ENCODE measurements at regions not wholly inside any gene's neighbourhood (a gene's known extent, or its start where the extent isn't known, plus 50 kb on each side); places are given as distances from the start of the nearest gene placed in this dataset.

- H3K4me3 ChIP-seq (ENCODE audit: insufficient read depth, low read length, poor library complexity, severe bottlenecking) = no peak overlapping the region
- no peaks in the 10 kb centered on the region for H3K9me2 ChIP-seq (replicated peaks; ENCODE audit: insufficient read depth, low read length)
- no peaks in the 10 kb centered on the region for H3K36me3 ChIP-seq (ENCODE audit: low read length)
- no peaks in the 10 kb centered on the region for H3K27me3 ChIP-seq (ENCODE audit: low read length)
- H3F3A ChIP-seq (ENCODE audit: insufficient read depth) = no peaks in the 10 kb centered on the region; the same call in 1 of the 2 replicates
- H3K27ac ChIP-seq (ENCODE audit: low read depth, low read length) = no peak overlapping the region
- H2AFZ ChIP-seq (ENCODE audit: low read depth, low read length, severe bottlenecking) = no peak overlapping the region
- H4K20me1 ChIP-seq (ENCODE audit: low read depth, low read length) = no peaks in the 10 kb centered on the region
- H3K9ac ChIP-seq (ENCODE audit: low read length) = no peak overlapping the region
- TF ChIP-seq, protein P1, sequence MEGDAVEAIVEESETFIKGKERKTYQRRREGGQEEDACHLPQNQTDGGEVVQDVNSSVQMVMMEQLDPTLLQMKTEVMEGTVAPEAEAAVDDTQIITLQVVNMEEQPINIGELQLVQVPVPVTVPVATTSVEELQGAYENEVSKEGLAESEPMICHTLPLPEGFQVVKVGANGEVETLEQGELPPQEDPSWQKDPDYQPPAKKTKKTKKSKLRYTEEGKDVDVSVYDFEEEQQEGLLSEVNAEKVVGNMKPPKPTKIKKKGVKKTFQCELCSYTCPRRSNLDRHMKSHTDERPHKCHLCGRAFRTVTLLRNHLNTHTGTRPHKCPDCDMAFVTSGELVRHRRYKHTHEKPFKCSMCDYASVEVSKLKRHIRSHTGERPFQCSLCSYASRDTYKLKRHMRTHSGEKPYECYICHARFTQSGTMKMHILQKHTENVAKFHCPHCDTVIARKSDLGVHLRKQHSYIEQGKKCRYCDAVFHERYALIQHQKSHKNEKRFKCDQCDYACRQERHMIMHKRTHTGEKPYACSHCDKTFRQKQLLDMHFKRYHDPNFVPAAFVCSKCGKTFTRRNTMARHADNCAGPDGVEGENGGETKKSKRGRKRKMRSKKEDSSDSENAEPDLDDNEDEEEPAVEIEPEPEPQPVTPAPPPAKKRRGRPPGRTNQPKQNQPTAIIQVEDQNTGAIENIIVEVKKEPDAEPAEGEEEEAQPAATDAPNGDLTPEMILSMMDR (IDR thresholded peaks at IDR 0.05; ENCODE audit: insufficient read depth, low read length, poor library complexity, severe bottlenecking) = no peak
- no peak for TF ChIP-seq EZH2phosphoT487 (conservative IDR thresholded peaks at IDR 0.05; ENCODE audit: low read length)
- no peak overlapping the region for H3K4me2 ChIP-seq (ENCODE audit: low read depth, low read length, poor library complexity, severe bottlenecking)
- no peaks in the 10 kb centered on the region for H3K79me2 ChIP-seq (ENCODE audit: insufficient read depth, low read length)
- no peaks in the 10 kb centered on the region for H3K9me3 ChIP-seq (ENCODE audit: insufficient read depth, low read length)
Observed at GRCh38 chr12:124394462-124395128, 99.7 kb downstream of the RFLNA start.

- Histone ChIP-seq H3K4me3 (ENCODE audit: insufficient read depth, low read length, poor library complexity, severe bottlenecking) (no peak overlapping the region), H3F3A (ENCODE audit: insufficient read depth) (no peaks in the 10 kb centered on the region; the same call in 1 of the 2 replicates), H3K4me2 (ENCODE audit: low read depth, low read length, poor library complexity, severe bottlenecking) (no peak overlapping the region), H3K9me3 (ENCODE audit: insufficient read depth, low read length) (no peaks in the 10 kb centered on the region), H3K36me3 (ENCODE audit: low read length) (no peaks in the 10 kb centered on the region), H4K20me1 (ENCODE audit: low read depth, low read length) (no peaks in the 10 kb centered on the region), H3K9ac (ENCODE audit: low read length) (no peak overlapping the region), H3K27me3 (ENCODE audit: low read length) (no peaks in the 10 kb centered on the region), H3K27ac (ENCODE audit: low read depth, low read length) (no peak overlapping the region), H3K9me2 (replicated peaks; ENCODE audit: insufficient read depth, low read length) (no peaks in the 10 kb centered on the region), H2AFZ (ENCODE audit: low read depth, low read length, severe bottlenecking) (no peak overlapping the region), H3K79me2 (ENCODE audit: insufficient read depth, low read length) (no peaks in the 10 kb centered on the region)
- TF ChIP-seq, protein P1 (IDR thresholded peaks at IDR 0.05; ENCODE audit: insufficient read depth, low read length, poor library complexity, severe bottlenecking) = no peak
- TF ChIP-seq EZH2phosphoT487 (conservative IDR thresholded peaks at IDR 0.05; ENCODE audit: low read length) = no peak
Observed at GRCh38 chr12:124393831-124394230, 98.9 kb downstream of the RFLNA start.

- Histone ChIP-seq H3K4me2 (ENCODE audit: low read depth, low read length, poor library complexity, severe bottlenecking) (no peak overlapping the region), H3K4me3 (ENCODE audit: insufficient read depth, low read length, poor library complexity, severe bottlenecking) (no peak overlapping the region), H3K9ac (ENCODE audit: low read length) (no peak overlapping the region), H3K9me3 (ENCODE audit: insufficient read depth, low read length) (no peaks in the 10 kb centered on the region), H3K27me3 (ENCODE audit: low read length) (no peaks in the 10 kb centered on the region), H3K36me3 (ENCODE audit: low read length) (no peaks in the 10 kb centered on the region), H3K27ac (ENCODE audit: low read depth, low read length) (no peak overlapping the region), H3K79me2 (ENCODE audit: insufficient read depth, low read length) (no peaks in the 10 kb centered on the region), H3F3A (ENCODE audit: insufficient read depth) (no peaks in the 10 kb centered on the region; the same call in 1 of the 2 replicates), H2AFZ (ENCODE audit: low read depth, low read length, severe bottlenecking) (no peak overlapping the region), H4K20me1 (ENCODE audit: low read depth, low read length) (no peaks in the 10 kb centered on the region), H3K9me2 (replicated peaks; ENCODE audit: insufficient read depth, low read length) (no peaks in the 10 kb centered on the region)
- TF ChIP-seq, protein P1 (IDR thresholded peaks at IDR 0.05; ENCODE audit: insufficient read depth, low read length, poor library complexity, severe bottlenecking) = no peak
- no peak for TF ChIP-seq EZH2phosphoT487 (conservative IDR thresholded peaks at IDR 0.05; ENCODE audit: low read length)
Observed at GRCh38 chr12:124393414-124393790, 98.5 kb downstream of the RFLNA start.

Data from SU-DHL-6 (cell line).